Neural cell (in vitro differentiated cells): ENCODE measurements at regions not wholly inside any gene's neighbourhood (a gene's known extent, or its start where the extent isn't known, plus 50 kb on each side); places are given as distances from the start of the nearest gene placed in this dataset.
"Not testable (repeated sequence)": the region's sequence is repeated elsewhere in the genome, so short reads cannot be mapped to it uniquely, and the experiment has no call there.

Source experiments
- H2AFZ ChIP-seq: fragments of 200-600, 300-800 bp; sonication (generic), shearing (Covaris generic); 2 replicates; pipeline ENCODE4 v1.6.0; 2014; ENCODE audit warnings: low read depth, mild to moderate bottlenecking, antibody characterized with exemption, low read length, moderate library complexity
- H3F3A ChIP-seq: fragments of 200-600 bp; shearing (Covaris generic); 2 replicates; pipeline ENCODE4 v1.6.1; 2016; ENCODE audit warnings: mild to moderate bottlenecking, moderate library complexity, mixed read lengths, antibody characterized with exemption, low read length; ENCODE audit not compliant: insufficient read depth, poor library complexity, severe bottlenecking
- H3K27ac ChIP-seq: fragments of 200-600, 300-800 bp; sonication (generic), shearing (Covaris generic); 2 replicates; pipeline ENCODE4 v1.5.1; 2014; ENCODE audit warnings: mild to moderate bottlenecking, low read length, moderate library complexity
- H3K27me3 ChIP-seq: fragments of 300-800, 200-600 bp; sonication (generic), shearing (Covaris generic); 2 replicates; pipeline ENCODE4 v1.6.0; 2014; ENCODE audit warnings: mild to moderate bottlenecking, low read depth, low read length, moderate library complexity; ENCODE audit not compliant: insufficient read depth
- H3K36me3 ChIP-seq: fragments of 300-800, 200-600 bp; sonication (generic), shearing (Covaris generic); 2 replicates; pipeline ENCODE4 v1.5.1; 2014; ENCODE audit warnings: mild to moderate bottlenecking, antibody characterized with exemption, low read length, moderate library complexity; ENCODE audit not compliant: insufficient read depth
- H3K4me2 ChIP-seq: fragments of 300-800, 200-600 bp; sonication (generic), shearing (Covaris generic); 2 replicates; pipeline ENCODE4 v1.6.0; 2014; ENCODE audit warnings: mild to moderate bottlenecking, low read length
- H3K4me3 ChIP-seq: fragments of 300-800, 200-600 bp; sonication (generic), shearing (Covaris generic); 2 replicates; pipeline ENCODE4 v1.5.1; 2014; ENCODE audit warnings: mild to moderate bottlenecking, low read length, moderate library complexity
- H3K79me2 ChIP-seq: fragments of 200-600 bp; shearing (Covaris generic); replicated peaks from 2 replicates; pipeline ENCODE4 v1.6.0; 2014; ENCODE audit warnings: mild to moderate bottlenecking, low read length, moderate library complexity; ENCODE audit not compliant: insufficient read depth
- H3K9ac ChIP-seq: fragments of 300-800, 200-600 bp; sonication (generic), shearing (Covaris generic); 2 replicates; pipeline ENCODE4 v1.6.1; 2016; ENCODE audit warnings: mild to moderate bottlenecking, low read length, mixed read lengths
- H3K9me2 ChIP-seq: fragments of 200-600 bp; shearing (Covaris generic); 2 replicates; pipeline ENCODE4 v1.6.1; 2016; ENCODE audit warnings: mild to moderate bottlenecking, low read length, mixed read lengths; ENCODE audit not compliant: insufficient read depth
- H3K9me3 ChIP-seq: fragments of 200-600, 300-800 bp; sonication (generic), shearing (Covaris generic); 2 replicates; pipeline ENCODE4 v1.6.1; 2016; ENCODE audit warnings: mild to moderate bottlenecking, mixed run types, low read length, moderate library complexity, mixed read lengths
- H4K20me1 ChIP-seq: fragments of 200-600 bp; shearing (Covaris generic); 2 replicates; pipeline ENCODE4 v1.6.1; 2016; ENCODE audit warnings: mild to moderate bottlenecking, mixed run types; ENCODE audit not compliant: insufficient read depth
- CTCF ChIP-seq: fragments of 450-650 bp; IDR thresholded peaks from 2 replicates; pipeline ENCODE4 v1.5.1; 2014; ENCODE audit warnings: antibody characterized with exemption, mild to moderate bottlenecking, moderate library complexity; ENCODE audit not compliant: poor library complexity, severe bottlenecking
- EP300 ChIP-seq: fragments of 450-650 bp; conservative IDR thresholded peaks from 2 replicates; pipeline ENCODE4 v1.6.1; 2014; ENCODE audit warnings: antibody characterized with exemption, mild to moderate bottlenecking, moderate library complexity; ENCODE audit not compliant: poor library complexity, severe bottlenecking
- EZH2 ChIP-seq: fragments of 200-600, 300-800 bp; shearing (Covaris generic), sonication (generic); IDR thresholded peaks from 2 replicates; pipeline ENCODE4 v1.6.1; 2014; ENCODE audit warnings: antibody characterized with exemption, low read length, borderline replicate concordance, mild to moderate bottlenecking; ENCODE audit not compliant: insufficient read depth, poor library complexity, severe bottlenecking
- MXI1 ChIP-seq: fragments of 450-650 bp; conservative IDR thresholded peaks from 2 replicates; pipeline ENCODE4 v1.6.1; 2014; ENCODE audit warnings: antibody characterized with exemption, mild to moderate bottlenecking; ENCODE audit not compliant: poor library complexity, severe bottlenecking
- POLR2AphosphoS5 ChIP-seq: IDR thresholded peaks from 2 replicates; pipeline ENCODE4 v1.6.1; 2012
- RAD21 ChIP-seq: fragments of 450-650 bp; conservative IDR thresholded peaks from 2 replicates; pipeline ENCODE4 v1.6.1; 2014; ENCODE audit warnings: antibody characterized with exemption, mild to moderate bottlenecking, moderate library complexity
- REST ChIP-seq: IDR thresholded peaks from 2 replicates; pipeline ENCODE4 v1.6.1; 2012; ENCODE audit warnings: borderline replicate concordance
- SMC3 ChIP-seq: fragments of 450-650 bp; conservative IDR thresholded peaks from 2 replicates; pipeline ENCODE4 v1.6.1; 2014; ENCODE audit warnings: antibody characterized with exemption, mild to moderate bottlenecking, moderate library complexity; ENCODE audit not compliant: poor library complexity
- TAF1 ChIP-seq: IDR thresholded peaks from 2 replicates; pipeline ENCODE4 v1.6.1; 2012; ENCODE audit warnings: low read depth

GRCh38 chr9:65444943-65445342 lies 159.9 kb upstream of the FOXD4L5 start:
- H3K79me2 ChIP-seq, result no peaks in the 10 kb centered on the region
- H3K4me3 ChIP-seq, result no peak overlapping the region
- no peak overlapping the region for H3K9ac ChIP-seq
- no peak overlapping the region for H3K4me2 ChIP-seq
- H3K27me3 ChIP-seq, result no peaks in the 10 kb centered on the region
- no peaks in the 10 kb centered on the region for H4K20me1 ChIP-seq
- no peak overlapping the region for H3K27ac ChIP-seq
- H3K9me2 ChIP-seq, result no peaks in the 10 kb centered on the region
- H3F3A ChIP-seq, result no peaks in the 10 kb centered on the region
- H3K9me3 ChIP-seq, result no peaks in the 10 kb centered on the region
- TF ChIP-seq EZH2, result no peak
- H2AFZ ChIP-seq, result no peak overlapping the region
- no peaks in the 10 kb centered on the region for H3K36me3 ChIP-seq

GRCh38 chr9:65442116-65442515 lies 157.1 kb upstream of the FOXD4L5 start:
- H3K4me2 ChIP-seq, H3K4me3 ChIP-seq, H4K20me1 ChIP-seq, H3K9ac ChIP-seq, H3K79me2 ChIP-seq, H3K9me2 ChIP-seq, H3K27me3 ChIP-seq, H3K27ac ChIP-seq, H3F3A ChIP-seq, H3K36me3 ChIP-seq, H3K9me3 ChIP-seq, H2AFZ ChIP-seq: not testable (repeated sequence)

- H3K27me3 ChIP-seq, H3K9me3 ChIP-seq, H3F3A ChIP-seq, H3K79me2 ChIP-seq, H4K20me1 ChIP-seq, H3K4me2 ChIP-seq, H3K27ac ChIP-seq, H2AFZ ChIP-seq, H3K4me3 ChIP-seq, H3K9me2 ChIP-seq, H3K36me3 ChIP-seq, H3K9ac ChIP-seq: not testable (repeated sequence)
Measured at GRCh38 chr9:65441324-65441920, 156.4 kb upstream of the FOXD4L5 start.

GRCh38 chr9:65437724-65438123 lies 152.7 kb upstream of the FOXD4L5 start:
- Histone ChIP-seq H3F3A (no peaks in the 10 kb centered on the region), H3K9me2 (no peaks in the 10 kb centered on the region), H4K20me1 (no peaks in the 10 kb centered on the region), H3K9me3 (no peaks in the 10 kb centered on the region), H3K27ac (no peak overlapping the region), H3K79me2 (no peaks in the 10 kb centered on the region), H2AFZ (no peak overlapping the region), H3K4me2 (no peak overlapping the region), H3K36me3 (no peaks in the 10 kb centered on the region), H3K27me3 (no peaks in the 10 kb centered on the region), H3K4me3 (no peak overlapping the region), H3K9ac (no peak overlapping the region)
- no peak for TF ChIP-seq POLR2AphosphoS5
- no peak for TF ChIP-seq MXI1
- no peak for TF ChIP-seq RAD21
- TF ChIP-seq REST, result no peak
- TF ChIP-seq CTCF, result no peak
- TF ChIP-seq TAF1, result no peak
- TF ChIP-seq SMC3, result no peak
- no peak for TF ChIP-seq EP300
- no peak for TF ChIP-seq EZH2
